IMR-90 (cell line): ENCODE measurements at regions not wholly inside any gene's neighbourhood (a gene's known extent, or its start where the extent isn't known, plus 50 kb on each side); places are given as distances from the start of the nearest gene placed in this dataset.

Experiments
- ATAC-seq: fragments of 200-7000 bp; cut with Tn5 transposase; 2 replicates; pipeline ENCODE4 v1.9.1; 2020; ENCODE audit warnings: low read depth, mild to moderate bottlenecking, moderate library complexity
- BruUV-seq: library from RNA; stranded (reverse); fragments of 400-500 nt; replicated peaks from 2 replicates; lab custom pipeline; 2021; lab: Mats Ljungman, UMichigan
- CTCF ChIA-PET: fragments of 300-600 bp; formaldehyde crosslinking; extraction: SDS; loops from one replicate; lab custom pipeline; 2021; ENCODE audit warnings: antibody characterized with exemption; lab: Yijun Ruan, JAX
- POLR2A ChIA-PET: fragments of 300-600 bp; sonication (Branson Sonifier 250); formaldehyde crosslinking; loops from one replicate; lab custom pipeline; 2022; ENCODE audit warnings: antibody characterized with exemption; ENCODE audit not compliant: unreplicated experiment; lab: Charles Lee
- DNase-seq: peaks from one replicate; pipeline ENCODE4 v3.0.0; 2013
- H2AFZ ChIP-seq: replicated peaks from 2 replicates; pipeline ENCODE3; 2013; ENCODE audit warnings: low read length, mild to moderate bottlenecking; ENCODE audit not compliant: poor library complexity
- H2AK5ac ChIP-seq: 2 replicates; pipeline ENCODE4 v1.6.1; 2013; ENCODE audit warnings: low read depth, low read length, inconsistent platforms
- H2AK9ac ChIP-seq: replicated peaks from 2 replicates; pipeline ENCODE3; 2013; ENCODE audit warnings: mild to moderate bottlenecking, low read depth, low read length, moderate library complexity; ENCODE audit not compliant: poor library complexity
- H2BK120ac ChIP-seq: 2 replicates; pipeline ENCODE4 v1.6.1; 2013; ENCODE audit warnings: low read depth, low read length, inconsistent platforms
- H2BK15ac ChIP-seq: 3 replicates; pipeline ENCODE4 v1.6.1; 2013; ENCODE audit warnings: low read depth, low read length, inconsistent platforms
- H2BK20ac ChIP-seq: 2 replicates; pipeline ENCODE4 v1.6.1; 2013; ENCODE audit warnings: low read depth, mild to moderate bottlenecking, inconsistent platforms, low read length, moderate library complexity
- H2BK5ac ChIP-seq: 2 replicates; pipeline ENCODE4 v1.6.1; 2013; ENCODE audit warnings: mild to moderate bottlenecking, low read depth, low read length, inconsistent platforms; ENCODE audit not compliant: poor library complexity, severe bottlenecking
- H3K14ac ChIP-seq: replicated peaks from 2 replicates; pipeline ENCODE4 v1.6.1; 2013; ENCODE audit warnings: low read depth, low read length, inconsistent platforms
- H3K18ac ChIP-seq: 2 replicates; pipeline ENCODE4 v1.6.1; 2013; ENCODE audit warnings: low read depth, low read length, control low read depth
- H3K23ac ChIP-seq: 2 replicates; pipeline ENCODE4 v1.6.1; 2013; ENCODE audit warnings: low read depth, low read length, inconsistent platforms
- H3K27ac ChIP-seq: 2 replicates; pipeline ENCODE4 v1.5.1; 2013; ENCODE audit warnings: mild to moderate bottlenecking, control low read depth, low read length; ENCODE audit not compliant: insufficient read depth
- H3K27me3 ChIP-seq: 2 replicates; pipeline ENCODE4 v1.6.1; 2013; ENCODE audit warnings: low read length; ENCODE audit not compliant: control insufficient read depth, insufficient read depth
- H3K36me3 ChIP-seq: 2 replicates; pipeline ENCODE4 v1.6.1; 2013; ENCODE audit warnings: low read length, mixed read lengths; ENCODE audit not compliant: control insufficient read depth, insufficient read depth
- H3K4ac ChIP-seq: 2 replicates; pipeline ENCODE4 v1.6.1; 2013; ENCODE audit warnings: low read depth, low read length, inconsistent platforms
- H3K4me1 ChIP-seq: 2 replicates; pipeline ENCODE4 v1.6.1; 2013; ENCODE audit warnings: low read length, mixed read lengths; ENCODE audit not compliant: control insufficient read depth, insufficient read depth
- H3K4me2 ChIP-seq: 2 replicates; pipeline ENCODE4 v1.6.1; 2013; ENCODE audit warnings: low read depth, mild to moderate bottlenecking, control low read depth, low read length, moderate library complexity
- H3K4me3 ChIP-seq: 2 replicates; pipeline ENCODE4 v1.5.1; 2013; ENCODE audit warnings: low read depth, mild to moderate bottlenecking, control low read depth, low read length, moderate library complexity; ENCODE audit not compliant: insufficient read depth
- H3K56ac ChIP-seq: 2 replicates; pipeline ENCODE4 v1.6.1; 2013; ENCODE audit warnings: low read length, inconsistent platforms; ENCODE audit not compliant: insufficient read depth; ENCODE audit errors: extremely low read depth
- H3K79me1 ChIP-seq, 2 experiments: 2 replicates each; pipeline ENCODE4 v1.6.1; 2013; ENCODE audit warnings: low read length in 2 of 2, inconsistent platforms in 1 of 2, low read depth in 1 of 2
- H3K9ac ChIP-seq: 2 replicates; pipeline ENCODE4 v1.6.1; 2013; ENCODE audit warnings: low read depth, low read length, control low read depth
- H3K9me1 ChIP-seq: 2 replicates; pipeline ENCODE4 v1.6.1; 2013; ENCODE audit warnings: low read length, inconsistent platforms; ENCODE audit not compliant: insufficient read depth
- H3K9me3 ChIP-seq: 2 replicates; pipeline ENCODE4 v1.6.1; 2013; ENCODE audit warnings: low read length; ENCODE audit not compliant: control insufficient read depth, insufficient read depth
- H4K20me1 ChIP-seq: 2 replicates; pipeline ENCODE4 v1.6.1; 2013; ENCODE audit warnings: low read length, inconsistent platforms; ENCODE audit not compliant: insufficient read depth
- H4K5ac ChIP-seq: 2 replicates; pipeline ENCODE4 v1.6.1; 2013; ENCODE audit warnings: mild to moderate bottlenecking, low read depth, low read length, control low read depth
- H4K8ac ChIP-seq, 2 experiments: 2 replicates each; pipeline ENCODE4 v1.6.1; 2013; ENCODE audit warnings: low read depth in 2 of 2, low read length in 2 of 2, control low read depth in 1 of 2, inconsistent platforms in 1 of 2
- H4K91ac ChIP-seq: 2 replicates; pipeline ENCODE4 v1.6.1; 2013; ENCODE audit warnings: low read depth, low read length, inconsistent platforms; ENCODE audit not compliant: insufficient read depth
- CEBPB ChIP-seq: IDR thresholded peaks from 2 replicates; pipeline ENCODE4 v1.6.1; 2012; ENCODE audit warnings: low read depth, low read length, improper control_type of control experiment
- CHD1 ChIP-seq: IDR thresholded peaks from 2 replicates; pipeline ENCODE4 v1.6.1; 2012; ENCODE audit warnings: low read depth, low read length, improper control_type of control experiment
- FOS ChIP-seq: fragments of 150-350 bp; IDR thresholded peaks from 2 replicates; pipeline ENCODE4 v1.6.1; 2016; ENCODE audit warnings: low read depth, low read length
- NFE2L2 ChIP-seq: fragments of 150-350 bp; IDR thresholded peaks from 2 replicates; pipeline ENCODE4 v1.6.1; 2016; ENCODE audit warnings: low read depth, mild to moderate bottlenecking, low read length
- RAD21 ChIP-seq: IDR thresholded peaks from 2 replicates; pipeline ENCODE4 v1.6.1; 2012; ENCODE audit warnings: low read length, improper control_type of control experiment
- RCOR1 ChIP-seq: IDR thresholded peaks from 2 replicates; pipeline ENCODE4 v1.6.1; 2012; ENCODE audit warnings: mild to moderate bottlenecking, low read length, improper control_type of control experiment; ENCODE audit not compliant: insufficient replicate concordance
- RFX5 ChIP-seq: IDR thresholded peaks from 2 replicates; pipeline ENCODE4 v1.8.0; 2012; ENCODE audit warnings: low read depth, mild to moderate bottlenecking, low read length, moderate library complexity
- SMC3 ChIP-seq: fragments of 150-350 bp; IDR thresholded peaks from 2 replicates; pipeline ENCODE4 v1.6.1; 2016; ENCODE audit warnings: low read depth, mild to moderate bottlenecking, antibody characterized with exemption, low read length, moderate library complexity
- WGBS, 2 experiments: methylation state at CpG; one replicate each; pipeline versions ENCODE4 v1.1.5 to v1.1.7; 2013; ENCODE audit warnings: missing lambda C conversion rate in 2 of 2; ENCODE audit not compliant: insufficient read length in 1 of 2; ENCODE audit errors: extremely low coverage in 2 of 2; 5-methylcytosine and 5-hydroxymethylcytosine counted together
- dilution Hi-C: fragments of 300-500 bp; cut with HindIII; formaldehyde crosslinking; loops from one replicate; pipeline ENCODE4 v1.14.3; 2018; ENCODE audit warnings: low sequenced_read_pairs; ENCODE audit not compliant: unreplicated experiment
- in situ Hi-C: fragments of 300-500 bp; cut with MboI; formaldehyde crosslinking; loops from 3 replicates; pipeline ENCODE4 v1.14.3; 2019; ENCODE audit warnings: low sequenced_read_pairs, inconsistent platforms, mixed read lengths
- intact Hi-C: fragments of 100-400 bp; cut with micrococcal nuclease; formaldehyde crosslinking; loops from 2 replicates; pipeline ENCODE4 v1.10.0; 2022
- TF ChIP-seq, protein P1 (sequence below): conservative IDR thresholded peaks from 2 replicates; pipeline ENCODE4 v1.5.1; 2012; ENCODE audit warnings: mild to moderate bottlenecking, low read depth, low read length, improper control_type of control experiment
- TF ChIP-seq, protein P2 (sequence below): fragments of 150-350 bp; IDR thresholded peaks from 2 replicates; pipeline ENCODE4 v1.6.1; 2016; ENCODE audit warnings: low read depth, mild to moderate bottlenecking, low read length, moderate library complexity, borderline replicate concordance
- TF ChIP-seq, protein P3 (sequence below): fragments of 150-350 bp; IDR thresholded peaks from 2 replicates; pipeline ENCODE4 v1.6.1; 2017; ENCODE audit warnings: mild to moderate bottlenecking, antibody characterized with exemption, low read length, low read depth

DNA sequence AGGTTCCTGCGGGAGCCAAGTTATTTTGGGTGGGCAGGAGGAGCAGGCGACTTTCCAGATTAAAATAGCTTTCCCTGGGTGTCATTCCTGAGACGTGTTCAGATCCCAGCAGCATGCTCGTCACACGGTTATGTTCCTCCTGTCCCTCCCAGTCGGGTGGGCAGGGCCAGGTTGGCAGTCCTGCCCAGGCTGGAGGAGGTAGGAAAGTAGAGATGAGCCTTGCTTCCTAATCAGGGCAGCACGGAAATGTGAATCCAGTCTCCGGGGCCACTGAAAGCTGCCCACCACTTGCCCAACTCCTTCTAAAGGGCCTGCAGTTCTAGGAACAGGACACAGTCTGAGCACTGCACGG is 137.0 kb downstream of the MRPL14 start (continued):
- TF ChIP-seq, protein P1, sequence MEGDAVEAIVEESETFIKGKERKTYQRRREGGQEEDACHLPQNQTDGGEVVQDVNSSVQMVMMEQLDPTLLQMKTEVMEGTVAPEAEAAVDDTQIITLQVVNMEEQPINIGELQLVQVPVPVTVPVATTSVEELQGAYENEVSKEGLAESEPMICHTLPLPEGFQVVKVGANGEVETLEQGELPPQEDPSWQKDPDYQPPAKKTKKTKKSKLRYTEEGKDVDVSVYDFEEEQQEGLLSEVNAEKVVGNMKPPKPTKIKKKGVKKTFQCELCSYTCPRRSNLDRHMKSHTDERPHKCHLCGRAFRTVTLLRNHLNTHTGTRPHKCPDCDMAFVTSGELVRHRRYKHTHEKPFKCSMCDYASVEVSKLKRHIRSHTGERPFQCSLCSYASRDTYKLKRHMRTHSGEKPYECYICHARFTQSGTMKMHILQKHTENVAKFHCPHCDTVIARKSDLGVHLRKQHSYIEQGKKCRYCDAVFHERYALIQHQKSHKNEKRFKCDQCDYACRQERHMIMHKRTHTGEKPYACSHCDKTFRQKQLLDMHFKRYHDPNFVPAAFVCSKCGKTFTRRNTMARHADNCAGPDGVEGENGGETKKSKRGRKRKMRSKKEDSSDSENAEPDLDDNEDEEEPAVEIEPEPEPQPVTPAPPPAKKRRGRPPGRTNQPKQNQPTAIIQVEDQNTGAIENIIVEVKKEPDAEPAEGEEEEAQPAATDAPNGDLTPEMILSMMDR, result no peak

DNA sequence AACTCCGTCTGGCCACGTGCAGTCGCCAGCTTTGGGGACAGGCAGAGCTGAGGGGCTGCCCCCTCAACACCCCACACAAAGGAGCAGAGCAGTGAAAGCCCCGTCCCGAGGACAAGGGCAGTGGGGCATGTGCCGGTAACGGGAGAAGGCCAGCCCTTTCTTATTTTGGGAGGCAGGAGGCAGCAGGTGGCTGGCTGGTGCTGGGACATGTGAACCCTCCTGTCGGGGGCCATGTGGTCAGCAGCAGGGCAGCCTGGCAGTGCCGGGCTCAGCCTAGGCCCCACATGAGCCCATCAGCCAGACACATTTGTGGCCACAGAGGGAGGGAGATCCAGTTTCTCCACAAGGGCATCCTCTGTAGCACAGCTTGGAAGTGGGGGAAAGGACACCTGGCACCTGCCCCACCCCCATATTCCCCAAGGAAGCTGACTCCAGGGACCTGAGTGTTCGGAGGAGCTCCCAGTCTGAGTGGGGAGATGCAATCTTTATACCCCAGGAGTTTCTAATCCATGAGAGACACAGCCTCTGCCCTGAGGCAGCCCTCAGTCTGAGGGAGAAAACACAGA is 137.6 kb downstream of the MRPL14 start:
- Histone ChIP-seq H2AK5ac (peak overlapping the region; percentile 81), H3K56ac (no peak overlapping the region), H2AFZ (peak overlapping the region; percentile 89), H2BK5ac (peak overlapping the region; percentile 77), H3K79me1 (no peaks in the 10 kb centered on the region), H3K14ac (peak overlapping the region; percentile 83; the same call in 1 of the 2 replicates), H2BK20ac (peak overlapping the region; percentile 88), H2BK15ac (peak overlapping the region; percentile 69; the same call in 2 of the 3 replicates), H3K4me2 (no peak overlapping the region), H2AK9ac (peak overlapping the region; percentile 73), H4K5ac (peak overlapping the region; percentile 69), H3K4ac (peak overlapping the region; percentile 89), H3K27ac (peak overlapping the region; percentile 72), H4K20me1 (no peaks in the 10 kb centered on the region), H3K9me3 (no peaks in the 10 kb centered on the region), H3K4me1 (peaks cover 21% of the 10 kb centered on the region), H3K36me3 (no peaks in the 10 kb centered on the region), H3K9ac (peak overlapping the region; percentile 12; the same call in 1 of the 2 replicates), H4K91ac (peak overlapping the region; percentile 89), H3K23ac (peak overlapping the region; percentile 73; the same call in 1 of the 2 replicates), H2BK120ac (peak overlapping the region; percentile 90), H3K9me1 (peaks cover 15% of the 10 kb centered on the region), H3K27me3 (peaks cover 9% of the 10 kb centered on the region), H4K8ac (peak overlapping the region; percentile 78 to 90), H3K18ac (peak overlapping the region; percentile 79), H3K4me3 (no peak overlapping the region)
- in situ Hi-C loops, result no loop called here
- WGBS, 2 experiments, result no CpG with 5 or more reads among the region's 10 CpGs
- TF ChIP-seq, protein P2, sequence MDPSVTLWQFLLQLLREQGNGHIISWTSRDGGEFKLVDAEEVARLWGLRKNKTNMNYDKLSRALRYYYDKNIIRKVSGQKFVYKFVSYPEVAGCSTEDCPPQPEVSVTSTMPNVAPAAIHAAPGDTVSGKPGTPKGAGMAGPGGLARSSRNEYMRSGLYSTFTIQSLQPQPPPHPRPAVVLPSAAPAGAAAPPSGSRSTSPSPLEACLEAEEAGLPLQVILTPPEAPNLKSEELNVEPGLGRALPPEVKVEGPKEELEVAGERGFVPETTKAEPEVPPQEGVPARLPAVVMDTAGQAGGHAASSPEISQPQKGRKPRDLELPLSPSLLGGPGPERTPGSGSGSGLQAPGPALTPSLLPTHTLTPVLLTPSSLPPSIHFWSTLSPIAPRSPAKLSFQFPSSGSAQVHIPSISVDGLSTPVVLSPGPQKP, result no peak
- TF ChIP-seq, protein P3, sequence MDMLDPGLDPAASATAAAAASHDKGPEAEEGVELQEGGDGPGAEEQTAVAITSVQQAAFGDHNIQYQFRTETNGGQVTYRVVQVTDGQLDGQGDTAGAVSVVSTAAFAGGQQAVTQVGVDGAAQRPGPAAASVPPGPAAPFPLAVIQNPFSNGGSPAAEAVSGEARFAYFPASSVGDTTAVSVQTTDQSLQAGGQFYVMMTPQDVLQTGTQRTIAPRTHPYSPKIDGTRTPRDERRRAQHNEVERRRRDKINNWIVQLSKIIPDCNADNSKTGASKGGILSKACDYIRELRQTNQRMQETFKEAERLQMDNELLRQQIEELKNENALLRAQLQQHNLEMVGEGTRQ, result no peak
- TF ChIP-seq CEBPB, result no peak
- TF ChIP-seq RFX5, result no peak
- no peak for TF ChIP-seq NFE2L2
- TF ChIP-seq RCOR1, result no peak
- no peak for TF ChIP-seq FOS
- no peak for TF ChIP-seq SMC3
- no peak for TF ChIP-seq RAD21
- no peak for TF ChIP-seq CHD1
- intact Hi-C loops, result loop anchor here (2.0 to 5.0 kb wide), 3 partner anchors 17 to 197 kb away; no protein-coding TSS in a partner anchor
- no peak for DNase-seq
- dilution Hi-C loops, result no loop called here
- ChIA-PET POLR2A (no interaction called here), CTCF (interaction anchor here (0.9 to 2.1 kb wide), 4 partner anchors 11 to 220 kb away, joined by 4 to 10 read pairs (median 6); partner anchors contain the start of gene VEGFA)
- no peak for ATAC-seq
- BruUV-seq, result no TSS peak
